KBM-7 (cell line): ENCODE measurements at regions not wholly inside any gene's neighbourhood (a gene's known extent, or its start where the extent isn't known, plus 50 kb on each side); places are given as distances from the start of the nearest gene placed in this dataset.
"Not testable (repeated sequence)": the region's sequence is repeated elsewhere in the genome, so short reads cannot be mapped to it uniquely, and the experiment has no call there.

Experiments used
- DNase-seq: peaks from one replicate; pipeline ENCODE4 v3.0.0-alpha.2; 2015
- in situ Hi-C: fragments of 300-500 bp; cut with MboI; formaldehyde crosslinking; loops from 2 replicates; pipeline ENCODE4 v1.14.3; 2020; ENCODE audit warnings: low sequenced_read_pairs, low pct_unique_long_range_greater_than_20kb, mixed read lengths

DNA sequence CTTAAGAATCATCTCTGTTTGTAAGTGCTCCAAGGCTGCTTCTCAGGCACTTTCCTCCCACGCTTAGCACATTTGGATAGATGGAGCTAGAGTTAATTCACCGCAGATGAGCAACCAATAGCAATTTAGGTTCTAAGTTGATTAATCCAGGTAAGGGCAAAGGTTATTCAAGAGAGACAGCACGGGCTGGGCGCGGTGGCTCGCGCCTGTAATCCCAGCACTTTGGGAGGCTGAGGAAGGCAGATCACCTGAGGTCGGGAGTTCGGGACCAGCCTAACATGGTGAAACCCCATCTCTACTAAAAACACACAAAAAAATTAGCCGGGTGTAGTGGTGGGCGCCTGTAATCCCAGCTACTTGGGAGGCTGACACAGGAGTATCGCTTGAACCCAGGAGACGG, 54.5 kb upstream of the UNC13C start:
- not testable (repeated sequence) for DNase-seq

DNA sequence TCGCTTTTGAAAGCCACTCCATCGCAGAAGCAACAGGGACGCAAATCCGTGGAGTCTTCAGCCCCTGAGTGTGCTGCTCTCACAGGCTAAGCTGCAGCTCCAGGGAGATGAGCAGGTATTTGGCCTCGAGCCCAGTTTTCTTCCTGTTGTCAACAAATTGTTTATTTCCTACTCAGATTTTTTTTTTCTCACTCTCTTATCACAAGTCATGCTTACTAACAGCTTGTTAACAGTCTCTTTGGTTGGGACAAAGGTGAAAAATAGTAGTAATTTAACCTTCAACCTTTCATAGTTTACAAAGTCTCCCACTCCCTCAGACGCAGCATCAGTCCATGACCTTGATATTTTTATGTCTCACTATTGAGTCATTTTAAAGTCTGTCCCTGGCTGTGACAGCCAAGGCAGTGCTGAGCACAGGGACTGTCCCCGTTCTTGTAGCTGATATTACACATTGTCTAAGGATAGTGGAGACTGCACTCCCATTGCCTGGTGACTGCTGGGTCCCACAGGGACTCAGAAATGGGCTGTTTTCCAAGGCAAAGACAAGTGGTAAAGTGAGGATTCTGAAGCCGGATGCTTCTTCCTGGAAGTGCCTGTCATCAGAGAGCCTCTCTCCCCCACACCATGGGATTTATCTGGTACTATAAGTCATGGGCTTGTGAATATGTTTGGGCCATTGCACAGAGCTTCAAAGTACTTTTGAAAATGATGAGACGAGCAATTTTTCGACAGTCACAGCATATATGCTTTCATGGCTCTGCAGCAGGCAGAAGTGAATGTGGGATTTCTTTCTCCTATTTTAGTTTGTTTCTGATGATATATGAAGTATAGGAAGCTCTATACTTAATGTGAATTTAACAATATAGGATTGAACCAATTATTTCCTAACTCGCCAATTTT, 59.8 kb upstream of the UNC13C start:
- DNase-seq: no peak
- in situ Hi-C loops: no loop called here

More for the DNA sequence above, 54.5 kb upstream of the UNC13C start:
- in situ Hi-C loops: not testable (repeated sequence)

DNA sequence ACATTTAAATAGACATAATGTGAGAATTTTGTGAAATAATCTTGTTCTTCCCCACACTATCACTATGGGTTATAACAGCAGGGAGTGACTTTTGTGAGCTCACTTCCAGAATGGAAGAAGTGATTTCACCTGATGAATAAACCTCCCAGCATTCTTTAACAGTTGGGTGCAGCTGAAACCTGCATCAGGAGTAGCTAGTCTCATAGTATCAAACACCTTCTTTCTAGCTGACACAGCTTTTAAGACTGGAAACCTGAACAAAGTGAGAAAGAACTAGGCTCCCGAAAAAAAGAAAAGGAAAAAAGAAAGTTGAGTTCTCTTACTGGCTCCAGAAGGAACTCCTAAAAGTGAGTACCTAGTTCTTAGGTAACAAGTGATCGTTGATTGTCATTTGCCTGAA, 61.1 kb upstream of the UNC13C start:
- in situ Hi-C loops: no loop called here
- no peak for DNase-seq

DNA sequence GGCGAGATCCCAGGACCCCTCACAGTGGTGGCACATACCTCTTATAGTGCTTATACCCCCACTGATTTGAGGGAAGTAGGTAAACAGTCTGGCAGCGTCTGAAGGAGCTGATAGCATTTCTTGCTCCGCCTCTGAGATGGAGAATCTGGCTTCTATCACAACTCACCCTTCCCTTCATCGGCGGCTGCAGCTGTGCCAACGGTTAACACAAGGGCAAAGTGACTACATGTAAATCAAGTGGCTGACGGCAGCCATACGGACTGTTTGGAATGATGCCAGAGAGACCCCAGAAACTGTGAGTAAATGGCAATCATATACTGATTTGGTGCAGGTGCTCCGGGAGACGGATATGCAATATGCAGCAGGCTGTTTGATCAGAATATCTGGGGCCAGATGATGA, 66.8 kb upstream of the UNC13C start:
- in situ Hi-C loops: no loop called here
- no peak for DNase-seq

DNA sequence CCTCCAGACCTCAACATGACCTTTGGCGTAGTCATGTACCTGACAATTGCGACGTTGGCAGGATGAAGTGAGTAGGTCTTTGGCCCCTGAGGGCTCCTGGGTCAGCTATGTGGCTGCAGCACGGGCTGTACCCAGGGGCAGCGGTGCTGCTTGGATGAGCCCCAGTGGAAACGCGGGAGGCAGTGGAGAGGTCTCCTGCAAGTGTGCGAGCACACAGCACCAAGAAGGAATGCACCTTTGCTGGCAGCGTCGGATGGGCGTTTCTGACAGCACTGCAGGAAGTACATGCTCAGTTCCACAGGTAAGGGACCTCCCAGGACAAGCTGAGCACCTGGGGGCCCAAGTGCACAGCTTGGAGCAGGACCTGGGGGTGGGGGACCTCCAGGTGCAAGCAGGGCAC, 67.4 kb upstream of the UNC13C start:
- no peak for DNase-seq
- in situ Hi-C loops: no loop called here

DNA sequence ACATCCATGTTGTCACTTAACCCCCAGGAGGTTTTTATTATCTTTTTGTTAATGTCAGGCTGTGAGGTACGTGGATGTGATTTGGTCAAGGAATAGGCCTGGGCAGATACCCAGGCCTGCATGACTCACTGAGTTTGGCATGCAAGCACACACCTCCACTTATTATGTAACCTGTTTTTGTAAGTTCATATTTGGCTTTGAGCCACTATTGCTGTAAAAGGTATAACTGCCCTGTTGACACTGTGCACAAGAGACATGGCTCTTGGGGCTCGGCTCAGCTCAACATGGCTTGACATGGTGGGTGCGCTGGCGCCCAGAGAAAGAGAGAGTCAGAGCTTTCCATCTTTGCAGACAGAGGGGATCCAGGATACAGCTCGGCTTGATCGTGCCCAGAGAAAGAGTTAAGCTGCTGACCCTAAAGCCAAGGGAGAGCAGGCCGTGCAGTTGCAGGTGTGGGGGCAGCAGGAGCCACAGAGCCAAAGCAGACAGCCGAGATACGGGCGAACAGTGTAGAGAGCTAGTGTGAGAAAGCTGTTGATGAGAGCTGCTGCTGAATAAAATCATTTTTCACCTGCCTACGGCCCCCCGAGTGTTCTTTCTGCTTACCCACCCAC, 67.9 kb upstream of the UNC13C start:
- DNase-seq: no peak
- in situ Hi-C loops: no loop called here

DNA sequence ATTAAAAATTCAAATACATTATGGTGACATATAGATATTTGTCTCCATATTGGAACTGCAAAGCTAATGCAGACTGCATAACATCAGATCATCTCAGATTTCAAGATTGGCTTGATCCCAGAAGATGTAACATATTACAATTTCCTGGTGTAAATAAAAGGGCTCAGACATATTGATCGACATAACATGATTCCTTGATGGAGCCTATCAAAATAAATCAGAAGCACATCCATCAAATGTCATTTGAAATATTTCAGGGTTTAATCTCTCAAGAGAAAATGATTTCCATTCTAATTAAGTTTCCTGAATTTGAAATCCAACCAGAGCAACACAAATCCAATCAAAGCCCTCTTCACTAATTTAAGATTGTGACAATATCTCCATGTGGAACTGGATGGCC, 75.1 kb upstream of the UNC13C start:
- in situ Hi-C loops: no loop called here
- no peak for DNase-seq

DNA sequence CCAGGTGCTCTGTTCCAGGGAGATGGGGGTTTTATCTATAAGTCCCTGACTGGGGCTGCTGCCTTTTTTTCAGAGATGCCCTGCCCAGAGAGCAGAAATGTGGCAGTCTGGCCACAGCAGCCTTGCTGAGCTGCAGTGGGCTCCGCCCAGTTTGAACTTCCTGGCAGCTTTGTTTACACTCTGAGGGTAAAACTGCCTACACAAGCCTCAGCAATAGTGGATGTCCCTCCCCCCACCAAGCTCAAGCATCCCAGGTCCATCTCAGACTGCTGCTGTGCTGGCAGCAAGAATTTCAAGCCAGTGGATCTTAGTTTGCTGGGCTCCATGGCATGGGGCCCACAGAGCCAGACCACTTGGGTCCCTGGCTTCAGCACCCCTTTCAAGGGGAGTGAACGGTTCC, 84.8 kb upstream of the UNC13C start:
- in situ Hi-C loops, DNase-seq: not testable (repeated sequence)

DNA sequence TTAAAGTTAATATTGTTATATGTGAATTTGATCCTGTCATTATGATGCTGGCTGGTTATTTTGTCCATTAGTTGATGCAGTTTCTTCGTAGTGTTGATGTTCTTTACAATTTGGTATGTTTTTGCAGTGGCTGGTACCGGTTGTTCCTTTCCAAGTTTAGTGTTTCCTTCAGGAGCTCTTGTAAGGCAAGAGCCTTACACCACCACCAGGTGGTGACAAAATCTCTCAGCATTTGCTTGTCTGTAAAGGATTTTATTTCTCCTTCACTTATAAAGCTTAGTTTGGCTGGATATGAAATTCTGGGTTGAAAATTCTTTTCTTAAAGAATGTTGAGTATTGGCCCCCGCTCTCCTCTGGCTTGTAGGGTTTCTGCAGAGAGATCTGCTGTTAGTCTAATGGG, 86.4 kb upstream of the UNC13C start:
- DNase-seq, in situ Hi-C loops: not testable (repeated sequence)

DNA sequence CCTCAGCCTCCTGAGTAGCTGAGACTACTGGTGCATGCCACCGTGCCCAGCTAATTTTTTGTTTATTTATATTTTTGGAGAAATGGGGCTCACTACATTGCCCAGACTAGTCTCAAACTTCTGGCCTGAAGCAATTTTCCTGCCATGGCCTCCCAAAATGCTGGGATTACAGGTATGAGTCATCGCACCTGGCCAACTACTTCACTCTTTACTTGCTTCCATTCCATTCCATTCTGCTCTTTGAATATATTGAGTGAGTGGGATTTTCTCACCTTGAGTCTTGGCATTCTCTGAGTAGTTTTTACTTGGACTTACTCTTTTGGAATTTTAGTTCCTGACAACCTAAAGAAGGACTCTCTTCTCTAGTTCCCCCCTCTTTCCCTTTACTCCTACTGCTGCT, 93.8 kb upstream of the UNC13C start:
- no peak for DNase-seq
- in situ Hi-C loops: no loop called here

DNA sequence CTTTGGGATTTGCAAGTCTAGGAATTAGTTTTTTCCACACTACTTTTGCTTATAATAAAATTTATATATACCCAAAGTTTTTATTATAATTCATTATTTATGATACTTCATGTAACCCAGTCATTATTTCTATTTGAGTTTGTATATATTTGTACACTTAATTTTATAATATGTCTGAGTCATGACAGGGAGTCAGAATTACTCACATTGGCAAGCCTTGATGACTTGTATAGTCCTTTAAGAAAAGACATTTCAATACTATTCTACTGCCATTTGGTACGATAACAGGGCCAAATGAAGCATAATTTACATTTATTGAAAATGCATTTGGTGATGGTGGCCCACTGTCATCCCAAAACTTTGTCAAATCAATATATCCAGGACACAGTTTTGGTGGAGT, 95.9 kb upstream of the UNC13C start:
- in situ Hi-C loops: no loop called here
- no peak for DNase-seq

DNA sequence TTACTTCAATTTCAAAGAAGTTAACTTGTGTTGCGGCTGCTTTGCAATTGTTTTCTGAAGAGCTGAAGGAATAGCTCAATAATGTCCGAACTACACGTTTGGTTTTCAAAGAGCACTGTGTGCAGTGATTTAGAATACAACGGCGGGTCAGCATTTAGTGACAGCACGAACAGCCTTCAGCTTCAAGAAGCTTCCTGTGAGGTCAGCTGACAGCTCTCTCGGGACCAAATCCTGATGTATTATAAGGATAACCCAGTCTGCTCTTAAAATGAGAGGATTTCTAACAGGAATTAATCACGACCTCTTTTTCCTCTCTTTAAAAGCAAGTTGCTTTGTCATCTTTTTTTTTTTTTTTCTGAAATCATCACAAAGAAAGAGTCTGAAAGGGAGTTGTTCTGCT, 97.9 kb upstream of the UNC13C start:
- no peak for DNase-seq
- in situ Hi-C loops: no loop called here

DNA sequence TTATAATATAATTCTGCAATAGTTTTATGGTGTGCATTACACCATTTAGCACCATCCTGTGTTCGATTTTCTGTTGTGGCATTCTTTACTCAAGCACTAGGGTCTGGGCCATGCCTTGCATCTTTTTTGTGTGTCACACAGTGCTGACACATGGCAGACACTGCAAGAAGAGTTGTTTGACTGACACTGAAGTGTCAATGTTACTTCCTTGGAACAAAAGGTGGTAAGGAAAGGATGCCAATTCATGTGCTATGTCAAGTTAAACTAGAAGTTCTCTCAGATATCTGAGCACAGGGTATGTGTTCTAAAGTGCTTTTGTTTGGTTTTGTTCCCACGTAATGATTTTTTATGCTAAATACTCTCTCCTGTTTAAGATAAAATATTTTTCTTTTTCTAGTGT, 102.5 kb upstream of the UNC13C start:
- DNase-seq: no peak
- in situ Hi-C loops: no loop called here

DNA sequence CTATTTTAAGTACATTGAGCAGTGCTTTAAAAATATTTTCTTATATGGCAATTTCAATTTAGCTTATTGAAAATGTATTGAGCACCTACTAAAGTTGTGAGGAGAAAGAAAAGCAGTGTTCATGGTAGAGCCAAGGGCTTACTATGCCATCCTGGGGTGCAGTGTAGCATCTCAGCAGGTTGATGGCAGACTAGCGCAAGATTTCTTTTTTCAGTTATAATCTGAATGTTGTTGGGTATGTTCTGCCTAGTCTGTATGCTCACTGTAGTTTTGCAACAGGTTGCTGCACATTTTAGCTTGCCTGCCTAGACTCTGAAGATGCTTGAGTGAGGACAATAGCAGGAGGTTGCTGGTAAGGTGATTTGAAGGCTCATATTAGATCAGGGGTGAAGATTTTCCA, 103.1 kb upstream of the UNC13C start:
- in situ Hi-C loops: no loop called here
- no peak for DNase-seq

DNA sequence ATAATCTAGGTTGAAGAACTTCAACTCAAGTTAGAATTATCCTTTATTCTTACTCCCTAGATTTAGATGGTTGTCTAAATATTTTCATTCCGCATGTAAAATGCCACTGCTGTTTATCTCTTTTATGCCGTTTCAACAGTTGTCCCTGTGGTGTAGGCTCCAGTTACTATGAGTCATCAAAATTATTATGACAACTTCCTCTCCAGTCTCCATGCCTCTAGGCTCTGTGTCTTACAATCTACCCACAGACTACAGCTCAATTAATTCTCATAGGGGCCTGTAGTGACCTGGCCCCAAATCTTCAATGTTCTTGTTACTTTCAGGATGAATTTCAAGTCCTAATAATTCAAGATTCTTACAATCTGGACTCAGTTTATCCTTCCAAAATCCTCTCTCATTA, 105.8 kb upstream of the UNC13C start:
- DNase-seq: peak; percentile 50
- in situ Hi-C loops: no loop called here

DNA sequence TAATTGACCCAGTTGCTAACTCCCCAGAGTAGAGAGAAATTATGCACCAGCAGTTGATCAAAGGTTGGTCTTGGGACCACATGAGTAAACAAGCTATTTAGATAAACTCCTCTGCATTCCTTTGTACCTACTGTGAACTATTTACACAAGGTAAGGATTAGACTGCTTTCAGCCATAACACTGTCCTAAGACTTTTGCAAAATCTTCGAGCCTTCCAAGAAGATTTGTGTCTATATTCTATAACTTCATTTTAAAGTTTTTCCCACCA, 108.5 kb upstream of the UNC13C start:
- in situ Hi-C loops: no loop called here
- DNase-seq: no peak

DNA sequence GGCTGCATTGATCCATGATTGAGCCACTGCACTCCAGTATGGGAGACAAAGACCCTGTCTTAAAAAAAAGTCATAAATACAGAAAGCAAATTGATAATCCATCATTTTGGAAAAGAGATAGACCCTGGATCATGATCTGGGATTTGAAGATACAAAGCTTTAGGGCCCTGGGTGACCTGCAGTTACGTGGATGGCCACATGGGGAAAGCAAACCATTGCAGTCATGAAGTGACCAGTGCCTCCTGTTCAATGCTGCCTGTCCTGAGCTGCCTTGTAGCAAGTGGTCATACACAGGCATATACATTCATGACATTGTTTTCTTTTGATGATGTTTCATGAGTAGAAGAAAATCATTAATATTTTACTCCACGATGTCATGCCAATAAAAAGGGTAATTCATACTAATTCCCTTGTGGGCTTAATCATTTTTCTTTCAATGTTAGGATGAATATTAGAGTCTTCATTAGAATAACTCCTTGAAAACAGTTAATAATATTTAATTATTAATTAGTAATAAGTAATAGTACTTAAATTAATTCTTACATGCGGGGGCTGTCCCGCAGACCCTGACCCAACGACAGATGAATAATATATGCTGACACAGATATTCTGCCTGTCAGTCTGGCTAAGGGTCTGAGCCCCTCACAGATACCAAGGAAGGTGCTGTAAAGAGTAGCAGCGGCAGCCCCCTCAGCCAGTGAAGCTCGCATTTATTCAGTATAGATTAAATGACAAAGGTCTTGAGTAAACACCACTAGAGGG, 109.0 kb upstream of the UNC13C start:
- peak; percentile 9 for DNase-seq
- in situ Hi-C loops: no loop called here

DNA sequence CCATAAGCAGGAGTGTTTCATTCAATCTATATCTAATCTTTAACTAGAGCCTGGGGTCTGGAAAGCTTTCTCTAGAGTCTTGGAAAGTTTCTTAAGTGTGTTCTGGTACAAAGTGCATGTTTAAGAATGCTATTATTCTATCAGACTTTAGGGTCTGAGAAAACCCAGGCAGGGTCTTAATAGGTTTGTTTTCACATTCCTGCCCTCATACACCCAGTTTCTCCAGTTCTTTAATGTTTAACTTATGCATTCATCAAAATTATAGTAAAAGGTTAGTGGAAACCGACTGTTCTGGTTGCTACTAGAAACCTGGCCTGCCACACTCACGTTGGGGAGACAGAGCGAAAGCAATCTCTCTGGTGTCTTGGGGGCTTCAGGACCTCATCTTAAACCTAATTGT, 102.9 kb upstream of the WDR72 start:
- no peak for DNase-seq
- in situ Hi-C loops: no loop called here

DNA sequence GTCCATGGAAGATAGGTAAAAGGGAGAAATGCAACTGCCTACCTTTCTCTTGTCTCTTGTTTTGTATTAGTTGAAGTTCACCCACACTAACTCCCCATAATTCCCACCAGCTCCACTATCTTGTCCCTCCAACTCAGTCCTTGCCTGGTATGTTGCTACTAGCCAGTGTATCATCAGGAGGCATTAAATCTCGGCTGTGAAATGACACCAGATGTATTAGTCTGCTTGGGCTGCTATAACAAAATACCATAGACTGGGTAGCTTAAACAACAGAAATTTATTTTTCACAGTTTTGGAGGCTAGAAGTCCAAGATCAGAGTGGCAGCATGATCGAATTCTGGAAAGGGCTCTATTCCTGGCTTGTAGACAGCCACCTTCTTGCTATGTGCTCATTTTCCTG, 102.3 kb upstream of the WDR72 start:
- in situ Hi-C loops: no loop called here
- DNase-seq: no peak

DNA sequence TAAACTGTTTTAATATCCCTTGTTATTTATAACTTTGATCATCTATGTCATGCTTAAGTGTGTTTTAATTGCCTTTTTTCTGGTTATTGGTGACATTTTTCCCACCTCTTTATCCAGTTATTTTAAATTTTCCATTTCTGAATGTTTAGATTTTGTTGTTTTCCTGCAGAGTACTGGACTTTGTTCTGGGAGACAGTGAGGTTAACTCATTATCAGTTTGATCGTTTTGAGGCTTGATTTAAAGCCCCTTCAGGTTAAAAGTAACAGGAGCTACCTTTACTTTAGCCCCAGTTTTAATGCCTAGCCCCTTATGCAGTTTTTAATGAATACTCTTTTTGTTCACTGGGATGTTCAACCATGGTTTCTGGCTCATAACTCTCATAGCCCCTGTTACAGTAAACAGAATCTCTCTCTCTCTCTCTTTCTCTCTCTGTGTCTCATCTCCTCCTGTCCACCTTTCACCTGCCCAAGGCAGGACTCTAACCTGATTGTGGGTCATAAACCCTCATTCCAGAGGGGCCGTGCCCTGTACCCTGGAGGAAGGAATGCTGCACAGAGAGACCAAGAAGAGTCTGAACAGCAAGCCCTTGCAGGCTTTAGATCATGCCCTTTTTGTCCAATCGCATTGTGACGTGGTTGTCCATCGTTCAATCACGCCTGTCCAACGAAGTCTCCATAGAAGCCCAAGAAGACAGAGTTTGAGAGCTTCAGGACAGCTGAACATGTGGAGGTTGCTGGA, 91.8 kb upstream of the WDR72 start:
- no peak for DNase-seq
- in situ Hi-C loops: no loop called here
